Right atrium auricular region (tissue), 2 donors: ENCODE measurements at regions not wholly inside any gene's neighbourhood (a gene's known extent, or its start where the extent isn't known, plus 50 kb on each side); places are given as distances from the start of the nearest gene placed in this dataset.
"Not testable (repeated sequence)": the region's sequence is repeated elsewhere in the genome, so short reads cannot be mapped to it uniquely, and the experiment has no call there.

Experiments
- DNase-seq: peaks from one replicate; pipeline ENCODE4 v3.0.0-alpha.2; 2019; ENCODE audit warnings: low spot score
- H3K27ac ChIP-seq, 2 donors: fragments of 200-600 bp; sonication (generic); 1 replicate in 1 of 2; 2 replicates in 1 of 2; pipeline ENCODE4 v1.5.1; 2016 to 2019
- H3K27me3 ChIP-seq, 2 donors: fragments of 200-600 bp; sonication (generic); one replicate each; pipeline versions ENCODE4 v1.5.1 to v1.6.0; 2017 to 2019
- H3K36me3 ChIP-seq: fragments of 200-600 bp; sonication (generic); one replicate; pipeline ENCODE4 v1.5.1; 2016
- H3K4me1 ChIP-seq, 2 donors: fragments of 200-600 bp; sonication (generic); one replicate each; pipeline versions ENCODE4 v1.5.1 to v1.6.0; 2017 to 2019
- H3K4me3 ChIP-seq, 2 donors: fragments of 200-600 bp; sonication (generic); 1 replicate in 1 of 2; 2 replicates in 1 of 2; pipeline ENCODE4 v1.5.1; 2017 to 2019; ENCODE audit warnings: mild to moderate bottlenecking in 1 of 2, moderate library complexity in 1 of 2
- H3K9me3 ChIP-seq, 2 donors: fragments of 200-600 bp; sonication (generic); one replicate each; pipeline ENCODE4 v1.5.1; 2019
- CTCF ChIP-seq, 2 donors: fragments of 200-600 bp; sonication (generic); IDR thresholded peaks; one replicate each; pipeline ENCODE4 v1.5.1; 2019; ENCODE audit warnings: antibody characterized with exemption in 2 of 2

DNA sequence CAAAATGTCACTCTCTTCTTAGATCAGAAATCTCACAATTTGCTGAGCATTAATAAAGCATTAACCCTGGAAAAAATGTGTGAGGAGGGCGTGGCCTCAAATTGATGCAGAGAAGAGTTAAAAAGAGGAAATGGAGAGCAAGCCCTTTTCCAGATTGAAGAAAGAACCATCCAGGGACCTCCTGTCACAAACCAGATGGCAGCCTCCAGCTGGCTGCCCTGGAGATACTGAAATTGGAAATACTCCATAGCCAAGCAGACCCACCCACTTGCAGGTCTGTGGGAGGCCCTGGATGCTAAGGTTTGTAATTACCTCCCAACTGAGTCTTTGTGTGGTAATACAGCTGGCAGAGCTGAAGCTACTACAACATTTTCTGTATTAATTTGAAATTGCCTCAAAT lies 214.9 kb downstream of the IL20RB start:
- Histone ChIP-seq H3K9me3 (no peaks in the 10 kb centered on the region), H3K4me1 (no peaks in the 10 kb centered on the region), H3K36me3 (no peaks in the 10 kb centered on the region), H3K27me3 (no peaks in the 10 kb centered on the region), H3K4me3 (no peak overlapping the region), H3K27ac (no peak overlapping the region)
- TF ChIP-seq CTCF (IDR thresholded peaks at IDR 0.05), result no peak
- DNase-seq, result no peak

DNA sequence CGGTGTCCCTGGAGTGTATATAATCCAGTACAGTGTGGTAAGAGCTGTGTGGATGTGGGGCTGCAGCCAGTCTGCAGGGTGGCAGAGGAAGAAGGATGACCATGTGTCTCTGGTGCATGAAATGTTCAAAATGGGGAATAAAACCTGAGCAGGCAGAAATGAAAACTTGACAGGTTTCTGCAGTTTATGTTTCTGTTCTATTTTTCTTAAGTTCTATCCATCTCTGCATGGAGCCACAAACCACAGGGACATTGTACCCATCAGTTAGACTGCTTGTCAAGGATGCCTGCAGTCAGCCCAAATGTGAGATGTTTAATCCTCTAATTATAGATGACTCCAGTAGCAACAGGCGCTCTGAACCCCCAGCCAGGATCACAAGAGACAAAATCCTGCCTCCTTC lies 216.7 kb downstream of the IL20RB start:
- H3K9me3 ChIP-seq, result no peaks in the 10 kb centered on the region
- no peak overlapping the region for H3K4me3 ChIP-seq
- H3K36me3 ChIP-seq, result no peaks in the 10 kb centered on the region
- H3K4me1 ChIP-seq, result no peaks in the 10 kb centered on the region
- TF ChIP-seq CTCF (IDR thresholded peaks at IDR 0.05), result no peak
- no peak for DNase-seq
- H3K27me3 ChIP-seq, result no peaks in the 10 kb centered on the region
- H3K27ac ChIP-seq, result no peak overlapping the region

DNA sequence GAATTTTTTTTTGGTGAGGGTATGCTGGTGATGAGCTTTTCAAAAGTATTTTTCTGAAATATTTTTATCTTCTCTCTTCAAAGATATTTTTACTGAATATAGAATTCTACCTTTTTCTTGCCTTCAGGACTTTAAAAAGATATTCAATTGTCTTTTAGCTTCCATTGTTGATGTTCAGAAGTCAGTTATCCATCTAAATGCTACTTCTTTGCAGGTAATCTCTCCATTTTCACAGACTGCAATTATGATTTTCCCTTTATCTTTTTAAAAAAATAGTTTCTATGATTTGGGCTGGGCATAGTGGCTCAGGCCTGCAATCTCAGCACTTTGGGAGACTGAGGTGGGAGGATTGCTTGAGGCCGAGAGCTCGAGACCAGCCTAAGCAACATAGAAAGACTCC lies 222.4 kb downstream of the IL20RB start:
- TF ChIP-seq CTCF (IDR thresholded peaks at IDR 0.05), result no peak

GRCh38 chr3:137191133-137191923 lies 233.5 kb downstream of the IL20RB start:
- DNase-seq, result no peak
- H3K27ac ChIP-seq, result no peak overlapping the region

More for the DNA sequence above, 222.4 kb downstream of the IL20RB start:
- Histone ChIP-seq H3K27me3 (no peaks in the 10 kb centered on the region), H3K9me3 (no peaks in the 10 kb centered on the region), H3K27ac (no peak overlapping the region), H3K36me3 (no peaks in the 10 kb centered on the region), H3K4me3 (no peak overlapping the region), H3K4me1 (no peaks in the 10 kb centered on the region)
- no peak for DNase-seq

DNA sequence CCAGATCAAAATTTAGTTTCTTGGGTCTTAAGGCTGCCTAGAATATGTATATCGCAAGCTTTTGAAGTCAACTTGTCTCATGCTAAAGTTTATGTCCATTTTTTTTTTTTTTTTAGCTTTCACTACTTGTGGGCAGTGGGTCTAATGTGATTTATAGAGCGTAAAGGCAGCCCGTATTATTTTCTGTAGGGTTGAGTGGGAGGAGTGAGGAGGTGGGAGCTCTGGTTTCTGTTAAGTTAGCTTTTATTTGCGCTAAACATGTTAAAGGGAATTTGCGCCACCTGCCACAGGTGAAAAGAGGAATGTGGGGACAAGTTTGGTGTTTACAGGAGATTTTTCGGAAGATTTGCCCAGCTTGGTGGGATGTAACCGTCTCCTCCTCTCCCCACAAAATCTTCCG lies 234.2 kb downstream of the IL20RB start:
- no peak overlapping the region for H3K27ac ChIP-seq
- no peaks in the 10 kb centered on the region for H3K4me1 ChIP-seq
- no peak for DNase-seq
- no peaks in the 10 kb centered on the region for H3K9me3 ChIP-seq
- no peaks in the 10 kb centered on the region for H3K36me3 ChIP-seq
- no peak overlapping the region for H3K4me3 ChIP-seq
- H3K27me3 ChIP-seq, result no peaks in the 10 kb centered on the region
- no peak for TF ChIP-seq CTCF (IDR thresholded peaks at IDR 0.05)

More at GRCh38 chr3:137191133-137191923, 233.5 kb downstream of the IL20RB start:
- Histone ChIP-seq H3K36me3 (no peaks in the 10 kb centered on the region), H3K27me3 (no peaks in the 10 kb centered on the region), H3K4me1 (no peaks in the 10 kb centered on the region), H3K4me3 (no peak overlapping the region), H3K9me3 (no peaks in the 10 kb centered on the region)
- TF ChIP-seq CTCF (IDR thresholded peaks at IDR 0.05), result no peak

DNA sequence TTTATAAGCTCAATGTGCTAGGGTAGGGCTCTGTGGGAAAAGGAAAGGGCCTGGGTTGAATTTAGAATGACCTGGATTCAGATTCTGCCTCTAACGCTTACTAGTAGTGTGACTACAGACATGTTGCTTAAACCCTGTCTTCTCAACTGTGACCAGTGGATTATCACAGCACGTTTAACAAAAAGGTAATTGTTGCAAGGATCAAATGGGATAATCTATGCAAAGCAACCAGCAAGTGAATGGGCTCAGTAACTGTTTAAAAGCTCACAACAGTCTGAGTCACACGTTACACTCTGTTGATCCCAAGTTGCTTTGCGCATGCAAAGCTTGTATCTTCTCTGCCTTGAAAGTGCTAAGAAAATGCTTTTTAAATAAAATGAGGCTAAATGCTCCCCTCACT lies 236.5 kb downstream of the IL20RB start:
- no peaks in the 10 kb centered on the region for H3K36me3 ChIP-seq
- no peak overlapping the region for H3K4me3 ChIP-seq
- H3K27ac ChIP-seq, result no peak overlapping the region
- no peaks in the 10 kb centered on the region for H3K4me1 ChIP-seq
- no peak for DNase-seq
- H3K27me3 ChIP-seq, result no peaks in the 10 kb centered on the region
- no peaks in the 10 kb centered on the region for H3K9me3 ChIP-seq
- TF ChIP-seq CTCF (IDR thresholded peaks at IDR 0.05), result no peak

DNA sequence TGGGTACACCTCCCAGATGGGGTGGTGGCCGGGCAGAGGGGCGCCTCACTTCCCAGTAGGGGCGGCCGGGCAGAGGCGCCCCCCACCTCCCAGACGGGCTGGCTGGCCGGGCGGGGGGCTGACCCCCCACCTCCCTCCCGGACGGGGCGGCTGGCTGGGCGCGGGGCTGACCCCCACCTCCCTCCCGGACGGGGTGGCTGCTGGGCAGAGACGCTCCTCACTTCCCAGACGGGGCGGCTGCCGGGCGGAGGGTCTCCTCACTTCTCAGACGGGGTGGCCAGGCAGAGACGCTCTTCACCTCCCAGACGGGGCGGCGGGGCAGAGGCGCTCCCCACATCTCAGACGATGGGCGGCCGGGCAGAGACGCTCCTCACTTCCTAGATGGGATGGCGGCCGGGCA lies 240.6 kb downstream of the IL20RB start:
- not testable (repeated sequence) for H3K4me1 ChIP-seq, H3K27ac ChIP-seq, H3K4me3 ChIP-seq, DNase-seq, H3K9me3 ChIP-seq, H3K36me3 ChIP-seq, H3K27me3 ChIP-seq
